NCI-H1417 treated with DMSO at 0.1 percent for 48 hours (cell line): ENCODE measurements at regions not wholly inside any gene's neighbourhood (a gene's known extent, or its start where the extent isn't known, plus 50 kb on each side); places are given as distances from the start of the nearest gene placed in this dataset.
"Not testable (repeated sequence)": the region's sequence is repeated elsewhere in the genome, so short reads cannot be mapped to it uniquely, and the experiment has no call there.

ENCODE experiments used
- DNase-seq: peaks from one replicate; lab custom pipeline; 2025; lab: John Stamatoyannopoulos, UW

DNA sequence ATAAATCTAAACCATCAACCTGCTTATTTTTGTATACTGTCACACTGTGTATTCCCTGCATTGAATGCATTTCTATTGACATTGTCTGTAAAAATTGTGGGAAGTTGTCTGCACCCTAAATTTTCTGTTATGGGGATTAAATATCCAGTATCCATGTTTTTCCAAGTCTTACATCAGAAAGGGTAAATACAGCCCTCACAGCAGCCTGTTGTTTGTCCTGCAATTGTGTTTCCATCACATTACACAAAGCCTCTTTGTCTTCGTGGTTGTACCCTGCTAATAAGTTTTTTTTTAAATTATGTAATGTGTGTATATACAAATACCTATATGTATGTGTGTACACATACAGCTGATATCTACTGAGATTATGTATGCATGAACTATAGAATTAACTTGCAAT lies 109.2 kb upstream of the PTPN20 start:
- not testable (repeated sequence) for DNase-seq

DNA sequence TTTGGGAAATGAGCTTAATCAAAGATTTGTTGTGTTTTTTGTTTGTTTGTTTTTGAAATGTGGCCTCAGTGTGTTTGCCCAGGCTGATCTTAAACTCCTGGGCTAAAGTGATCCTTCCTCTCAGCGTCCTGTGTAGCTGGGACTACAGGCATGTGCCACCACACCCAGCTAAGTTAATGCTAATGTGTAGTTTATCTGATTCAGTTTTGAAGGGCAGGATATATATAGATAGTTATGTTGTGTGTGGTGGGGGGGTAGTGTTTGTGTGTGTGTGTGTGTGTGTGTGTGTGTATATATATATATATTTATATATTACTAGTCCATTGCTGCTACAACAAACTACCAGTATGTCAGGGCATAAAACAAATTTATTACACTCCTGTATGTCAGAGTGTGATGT lies 108.1 kb upstream of the PTPN20 start:
- DNase-seq = not testable (repeated sequence)

DNA sequence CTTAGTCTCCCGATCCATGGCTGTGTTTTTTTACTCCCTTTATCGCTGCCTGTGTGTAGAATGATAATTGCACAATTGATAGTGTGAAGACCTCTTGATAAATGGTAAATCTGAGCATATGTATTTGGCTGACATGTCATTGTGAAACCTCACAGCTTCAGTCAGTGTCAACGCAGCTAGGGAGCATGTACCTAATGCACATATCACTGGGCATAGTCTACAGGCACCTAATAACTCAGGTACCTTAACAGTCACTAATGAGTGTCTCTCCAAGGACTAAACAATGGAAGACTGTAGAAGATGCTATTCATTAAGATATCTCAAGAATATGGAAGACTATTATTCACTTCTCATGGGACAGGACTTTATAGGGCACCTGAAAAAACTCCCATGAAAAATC lies 101.0 kb upstream of the PTPN20 start:
- DNase-seq = not testable (repeated sequence)

DNA sequence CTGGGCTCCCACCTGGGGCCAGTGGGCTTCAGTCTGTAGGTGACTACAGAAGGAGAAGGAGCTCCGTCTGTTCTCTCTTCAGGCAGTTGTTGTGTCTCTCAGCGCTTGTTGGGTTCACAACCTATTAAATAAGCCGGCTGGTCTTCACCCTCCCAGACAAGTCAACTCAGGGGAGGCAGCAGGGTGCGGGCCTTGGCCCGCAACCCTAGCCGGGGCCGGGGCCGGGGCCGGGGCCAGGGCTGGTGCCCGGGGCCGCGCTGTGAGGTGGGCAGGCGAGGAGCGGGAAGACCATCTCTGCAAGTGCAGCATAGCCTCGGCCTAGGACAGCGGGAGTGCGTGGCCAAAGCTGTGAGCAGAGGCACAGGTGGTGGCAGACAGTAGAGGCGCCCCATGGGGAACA lies 95.1 kb upstream of the PTPN20 start:
- not testable (repeated sequence) for DNase-seq

DNA sequence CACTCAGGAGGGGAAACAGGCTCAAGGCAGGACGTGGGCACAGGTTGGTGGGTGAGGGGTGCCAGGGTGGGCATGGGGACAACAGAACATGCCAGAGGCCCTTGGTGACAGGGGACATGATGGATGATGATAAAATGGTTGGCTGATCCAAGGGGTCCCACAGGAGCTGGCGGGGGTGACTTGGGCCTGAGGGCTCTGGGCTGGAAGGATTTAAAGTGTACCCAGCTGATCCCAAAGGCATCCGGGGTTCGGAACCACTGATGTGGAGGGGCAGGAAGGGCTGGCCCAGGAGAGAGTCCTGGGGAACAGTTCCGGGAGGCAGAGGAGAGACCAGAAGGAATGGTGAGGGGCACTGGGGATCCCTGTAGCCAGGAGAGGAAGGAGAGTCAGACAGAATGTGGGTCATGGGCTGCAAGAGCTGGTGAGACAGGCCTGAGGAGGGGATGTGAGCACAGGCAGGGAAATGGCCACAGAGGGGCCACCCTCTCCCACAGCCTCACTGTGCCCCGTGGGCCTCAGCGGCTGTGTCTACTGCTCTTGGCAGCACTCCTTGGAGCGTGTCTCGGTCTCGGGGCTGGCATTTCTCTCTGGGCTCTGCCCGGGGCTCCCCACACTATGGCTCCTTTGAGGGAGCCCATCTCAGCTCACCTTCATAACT lies 70.7 kb upstream of the PTPN20 start:
- not testable (repeated sequence) for DNase-seq

DNA sequence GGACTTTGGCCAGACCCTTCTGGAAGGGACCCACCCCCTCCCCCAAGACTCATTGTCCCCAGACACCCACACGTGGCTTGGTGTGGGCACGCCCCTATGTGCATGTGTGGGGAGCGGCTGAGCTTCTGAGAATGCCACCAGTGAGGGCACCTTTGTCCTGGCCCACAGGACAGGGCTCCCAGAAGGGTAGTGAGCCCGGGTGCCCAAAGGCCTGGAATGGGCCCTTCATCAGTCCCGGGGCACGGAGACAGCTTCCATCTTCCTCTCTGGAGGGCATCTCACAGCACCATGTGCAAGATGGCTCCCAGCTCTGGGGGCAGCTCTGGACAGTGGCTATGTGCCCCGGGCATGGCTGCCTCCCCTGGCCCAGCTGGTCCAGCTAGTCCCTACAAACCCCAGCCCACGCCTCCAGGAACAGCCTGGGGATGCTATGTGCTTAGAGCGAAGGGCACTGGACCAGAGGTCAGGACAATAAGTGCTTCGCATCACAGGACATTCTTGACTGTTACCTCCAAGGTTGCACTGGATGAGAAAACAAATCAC lies 70.1 kb upstream of the PTPN20 start:
- DNase-seq = not testable (repeated sequence)

DNA sequence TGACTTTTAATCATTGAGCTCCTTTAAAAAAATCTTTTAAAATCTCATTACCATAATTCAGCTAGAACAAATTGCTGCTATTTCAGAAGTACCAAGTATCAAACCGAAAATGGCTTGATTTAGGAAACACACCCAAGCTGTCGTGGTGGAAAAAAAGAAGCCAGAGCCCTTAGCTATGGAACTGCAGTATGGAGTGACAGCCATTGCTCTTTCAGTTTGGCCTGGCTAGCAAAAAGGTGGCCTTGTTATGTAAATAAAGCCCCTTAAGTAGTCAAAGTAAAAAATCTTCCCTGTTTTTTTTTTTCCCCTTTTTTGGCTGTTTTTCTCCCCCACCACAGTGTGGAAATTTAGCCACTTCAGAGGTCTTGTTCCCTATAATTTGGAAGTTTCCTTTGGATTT lies 66.0 kb upstream of the PTPN20 start:
- not testable (repeated sequence) for DNase-seq

DNA sequence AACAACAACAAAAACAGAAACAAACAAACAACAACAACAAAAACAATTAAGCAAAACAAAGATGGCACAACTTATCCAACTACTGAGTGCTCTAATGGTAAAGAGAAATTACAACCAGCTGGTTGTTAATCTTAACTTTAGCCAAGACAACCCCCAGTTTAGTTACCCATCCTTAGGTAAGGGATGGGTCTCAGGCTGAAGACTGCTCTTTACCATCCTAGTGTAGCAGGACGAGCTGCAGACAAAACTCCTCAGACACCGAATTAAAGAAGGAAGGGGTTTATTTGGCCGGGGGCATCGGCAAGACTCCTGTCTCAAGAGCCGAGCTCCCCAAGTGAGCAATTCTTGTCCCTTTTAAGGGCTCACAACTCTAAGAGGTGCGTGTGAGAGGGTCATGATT lies 65.6 kb upstream of the PTPN20 start:
- not testable (repeated sequence) for DNase-seq

DNA sequence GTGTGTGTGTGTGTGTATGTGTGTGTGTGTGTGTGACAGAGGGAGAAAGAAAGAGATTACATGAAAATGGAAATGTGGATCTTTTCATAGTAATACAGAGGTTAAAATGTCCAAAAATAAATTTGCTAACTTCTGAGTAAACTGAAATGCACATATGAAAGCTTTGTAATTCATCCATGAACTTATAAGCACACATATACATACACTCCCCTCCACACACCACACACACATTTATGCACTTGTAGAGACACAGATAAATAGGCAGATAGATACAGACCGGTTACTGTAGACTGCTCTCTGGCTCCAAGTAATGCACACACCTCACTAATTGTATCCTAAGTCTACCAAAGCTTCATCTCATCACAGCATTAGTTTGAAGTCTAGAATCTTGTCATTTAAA lies 50.5 kb upstream of the PTPN20 start:
- not testable (repeated sequence) for DNase-seq
